ENCODE measurements at regions not wholly inside any gene's neighbourhood (a gene's known extent, or its start where the extent isn't known, plus 50 kb on each side); places are given as distances from the start of the nearest gene placed in this dataset.

DNA sequence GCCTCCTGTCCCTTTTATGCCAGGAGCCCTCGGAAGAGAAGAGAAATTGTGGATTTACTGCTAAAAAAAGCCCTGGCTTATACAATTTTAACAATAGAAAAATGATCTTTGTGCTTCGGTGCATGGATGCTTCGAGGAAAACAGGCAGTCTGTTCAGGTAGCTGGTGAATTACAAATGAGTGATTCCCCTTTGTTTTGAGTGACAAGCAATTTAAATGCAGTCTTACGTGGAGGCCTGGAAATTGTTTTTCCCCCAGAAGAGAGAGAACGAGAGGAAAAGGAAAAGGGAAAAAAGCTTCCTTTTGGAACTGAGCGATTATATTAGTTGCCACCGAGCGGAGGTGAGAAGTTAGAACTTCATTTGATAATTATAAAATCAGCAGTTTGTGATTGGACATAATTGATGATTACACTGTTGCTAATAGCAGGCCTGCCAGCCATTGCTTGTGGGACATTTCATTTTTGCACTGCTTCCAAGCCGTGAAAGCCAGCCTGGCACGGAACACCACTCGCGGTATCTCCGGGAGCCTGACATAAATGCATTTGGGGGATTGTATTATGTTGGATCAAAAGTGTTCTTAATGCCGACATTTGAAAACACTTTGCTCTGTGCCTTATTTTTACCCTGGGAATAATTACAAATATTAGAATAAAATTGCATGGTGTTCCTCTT, 117.7 kb downstream of the PHETA1 start:
- Mint-ChIP-seq H3K4me3 (no peak overlapping the region), H3K9me3 (no peaks in the 10 kb centered on the region), H3K27me3 (ENCODE audit: insufficient read depth) (peaks cover 16% of the 10 kb centered on the region), H3K27ac (no peak overlapping the region), H3K4me1 (ENCODE audit: low read depth) (no peaks in the 10 kb centered on the region), H3K36me3 (ENCODE audit: low read depth) (no peaks in the 10 kb centered on the region)
- DNase-seq: no peak
- TF ChIP-seq, protein P1, sequence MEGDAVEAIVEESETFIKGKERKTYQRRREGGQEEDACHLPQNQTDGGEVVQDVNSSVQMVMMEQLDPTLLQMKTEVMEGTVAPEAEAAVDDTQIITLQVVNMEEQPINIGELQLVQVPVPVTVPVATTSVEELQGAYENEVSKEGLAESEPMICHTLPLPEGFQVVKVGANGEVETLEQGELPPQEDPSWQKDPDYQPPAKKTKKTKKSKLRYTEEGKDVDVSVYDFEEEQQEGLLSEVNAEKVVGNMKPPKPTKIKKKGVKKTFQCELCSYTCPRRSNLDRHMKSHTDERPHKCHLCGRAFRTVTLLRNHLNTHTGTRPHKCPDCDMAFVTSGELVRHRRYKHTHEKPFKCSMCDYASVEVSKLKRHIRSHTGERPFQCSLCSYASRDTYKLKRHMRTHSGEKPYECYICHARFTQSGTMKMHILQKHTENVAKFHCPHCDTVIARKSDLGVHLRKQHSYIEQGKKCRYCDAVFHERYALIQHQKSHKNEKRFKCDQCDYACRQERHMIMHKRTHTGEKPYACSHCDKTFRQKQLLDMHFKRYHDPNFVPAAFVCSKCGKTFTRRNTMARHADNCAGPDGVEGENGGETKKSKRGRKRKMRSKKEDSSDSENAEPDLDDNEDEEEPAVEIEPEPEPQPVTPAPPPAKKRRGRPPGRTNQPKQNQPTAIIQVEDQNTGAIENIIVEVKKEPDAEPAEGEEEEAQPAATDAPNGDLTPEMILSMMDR (IDR thresholded peaks at IDR 0.05): no peak

DNA sequence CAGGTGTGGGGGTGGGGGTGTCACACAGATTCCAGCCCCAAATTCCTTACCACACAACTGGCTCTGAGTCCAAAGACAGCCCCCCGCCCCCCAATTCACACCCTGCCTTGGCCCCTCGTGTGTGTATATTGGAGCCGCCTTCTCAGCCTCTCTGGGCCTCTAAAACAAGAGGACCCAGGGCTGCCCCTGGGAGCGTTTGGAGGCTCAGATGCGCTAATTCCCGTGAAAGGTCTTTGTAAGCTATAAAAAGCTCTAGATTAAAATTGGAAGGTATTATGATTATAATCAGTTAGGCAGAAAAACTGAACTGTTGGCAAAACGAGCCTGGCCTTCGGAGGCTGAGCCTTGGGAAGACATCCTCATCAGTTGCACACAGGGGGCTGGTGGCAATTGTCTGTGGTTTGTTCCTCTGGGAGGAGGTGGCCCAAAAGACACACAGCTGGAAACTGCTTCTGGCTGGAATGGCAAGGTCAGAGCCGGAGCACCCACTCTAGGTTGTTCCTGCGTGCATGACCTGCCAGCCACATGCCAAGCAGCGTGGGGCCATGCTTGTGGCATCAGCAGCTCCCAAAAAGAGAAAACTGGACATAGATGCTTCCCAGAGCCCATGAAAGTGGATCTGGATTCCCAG, 118.5 kb downstream of the PHETA1 start:
- DNase-seq: no peak
- peaks cover 15% of the 10 kb centered on the region for H3K27me3 Mint-ChIP-seq (ENCODE audit: insufficient read depth)

DNA sequence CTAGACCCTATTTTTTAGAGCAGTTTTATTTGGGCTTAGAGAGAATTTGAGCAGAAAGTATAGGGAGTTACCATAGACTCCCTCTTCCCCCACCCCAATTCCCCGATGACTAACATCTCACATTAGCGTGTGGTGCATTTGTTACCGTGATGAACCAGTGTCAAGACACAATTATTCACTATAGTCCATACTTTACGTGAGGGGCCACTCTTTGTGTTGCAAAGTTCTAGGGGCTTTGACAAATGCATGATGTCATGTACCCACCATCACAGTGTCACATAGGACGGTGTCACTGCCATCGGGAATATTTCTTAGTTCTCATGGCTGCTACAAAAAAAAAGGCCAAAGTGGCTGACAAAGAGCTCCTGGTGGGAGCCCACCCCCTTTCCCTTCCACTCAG, 119.1 kb downstream of the PHETA1 start:
- Mint-ChIP-seq H3K4me1 (ENCODE audit: low read depth) (no peaks in the 10 kb centered on the region), H3K27me3 (ENCODE audit: insufficient read depth) (peaks cover 14% of the 10 kb centered on the region), H3K4me3 (no peak overlapping the region), H3K36me3 (ENCODE audit: low read depth) (no peaks in the 10 kb centered on the region), H3K27ac (no peak overlapping the region), H3K9me3 (peaks cover under 1% of the 10 kb centered on the region; the same call in 1 of the 2 replicates)
- DNase-seq: no peak
- TF ChIP-seq, protein P1 (IDR thresholded peaks at IDR 0.05): no peak

More for the DNA sequence above, 118.5 kb downstream of the PHETA1 start:
- TF ChIP-seq, protein P1 (IDR thresholded peaks at IDR 0.05): no peak
- no peak overlapping the region for H3K27ac Mint-ChIP-seq
- H3K36me3 Mint-ChIP-seq (ENCODE audit: low read depth): no peaks in the 10 kb centered on the region
- no peak overlapping the region for H3K4me3 Mint-ChIP-seq
- H3K9me3 Mint-ChIP-seq: no peaks in the 10 kb centered on the region
- H3K4me1 Mint-ChIP-seq (ENCODE audit: low read depth): no peaks in the 10 kb centered on the region

DNA sequence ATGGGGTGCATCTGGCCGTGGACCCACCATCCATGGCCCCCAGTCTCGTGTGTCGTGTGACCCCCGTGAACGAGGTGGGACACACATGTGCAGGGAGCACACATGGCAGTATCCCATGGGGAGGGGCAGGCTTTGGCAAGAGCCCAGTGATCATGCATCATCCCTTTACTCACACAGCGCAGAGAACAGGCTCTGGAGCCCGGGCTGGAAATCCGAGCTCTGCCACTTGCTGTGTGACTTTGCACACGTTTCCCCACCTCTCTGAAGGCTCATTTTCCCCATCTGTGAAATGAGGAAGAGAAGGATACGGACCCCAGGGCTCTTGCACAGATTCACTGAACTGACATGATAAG, 119.9 kb downstream of the PHETA1 start:
- peaks cover 6% of the 10 kb centered on the region; the same call in 1 of the 2 replicates for H3K9me3 Mint-ChIP-seq

DNA sequence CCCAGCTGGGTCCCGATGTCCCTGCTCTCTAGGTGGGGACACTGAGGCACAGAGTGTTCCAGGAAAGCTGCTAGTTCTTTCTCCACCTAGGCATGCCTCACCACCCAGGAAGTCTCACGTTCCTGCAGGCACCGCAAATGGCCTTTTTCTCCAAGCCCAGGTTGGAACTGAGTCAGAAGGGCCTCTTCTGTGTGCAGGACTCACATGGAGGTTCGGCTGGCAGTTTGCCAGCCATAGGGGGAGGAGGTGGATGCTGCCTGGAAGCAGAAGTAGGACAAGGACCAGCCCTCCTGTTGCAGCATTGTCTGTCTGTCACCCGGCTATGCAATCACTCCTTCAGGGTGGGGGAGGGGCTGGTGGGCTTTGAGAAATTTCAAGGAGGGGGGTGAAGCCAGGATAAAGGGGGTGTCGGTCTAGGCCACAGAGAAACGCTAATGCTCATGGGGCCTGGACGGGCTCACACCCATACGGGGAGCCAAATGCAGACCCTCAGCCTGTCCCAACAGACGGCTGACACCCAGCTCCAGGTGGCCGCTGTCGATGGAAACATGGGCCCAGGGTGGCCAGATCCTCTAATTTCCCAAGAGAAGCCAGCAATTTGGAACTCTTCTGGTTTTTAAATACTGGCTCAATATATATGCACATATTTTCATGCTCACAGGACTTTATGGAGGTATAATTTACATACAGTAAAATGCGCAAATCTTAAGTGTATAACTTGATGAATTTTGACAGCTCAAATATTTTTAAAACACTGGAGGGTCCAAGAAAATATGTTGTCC, 120.5 kb downstream of the PHETA1 start:
- no peak overlapping the region for H3K4me3 Mint-ChIP-seq
- H3K27me3 Mint-ChIP-seq (ENCODE audit: insufficient read depth): peaks cover 13% of the 10 kb centered on the region
- H3K9me3 Mint-ChIP-seq: peaks cover 6% of the 10 kb centered on the region; the same call in 1 of the 2 replicates
- DNase-seq: no peak
- no peaks in the 10 kb centered on the region for H3K36me3 Mint-ChIP-seq (ENCODE audit: low read depth)
- H3K27ac Mint-ChIP-seq: no peak overlapping the region
- no peaks in the 10 kb centered on the region for H3K4me1 Mint-ChIP-seq (ENCODE audit: low read depth)
- TF ChIP-seq, protein P1 (IDR thresholded peaks at IDR 0.05): no peak

More for the DNA sequence above, 119.9 kb downstream of the PHETA1 start:
- TF ChIP-seq, protein P1 (IDR thresholded peaks at IDR 0.05): no peak
- H3K27ac Mint-ChIP-seq: no peak overlapping the region
- no peaks in the 10 kb centered on the region for H3K4me1 Mint-ChIP-seq (ENCODE audit: low read depth)
- H3K36me3 Mint-ChIP-seq (ENCODE audit: low read depth): no peaks in the 10 kb centered on the region
- no peak overlapping the region for H3K4me3 Mint-ChIP-seq
- peak; percentile 11 for DNase-seq
- peaks cover 13% of the 10 kb centered on the region for H3K27me3 Mint-ChIP-seq (ENCODE audit: insufficient read depth)
